Endothelial cell of umbilical vein (primary cell): ENCODE measurements at regions not wholly inside any gene's neighbourhood (a gene's known extent, or its start where the extent isn't known, plus 50 kb on each side); places are given as distances from the start of the nearest gene placed in this dataset.
"Not testable (repeated sequence)": the region's sequence is repeated elsewhere in the genome, so short reads cannot be mapped to it uniquely, and the experiment has no call there.

Experiments
- EZH2 ChIP-seq: IDR thresholded peaks from 2 replicates; pipeline ENCODE4 v1.6.1; 2012; ENCODE audit warnings: borderline replicate concordance, low read depth, mild to moderate bottlenecking, moderate library complexity, low read length, inconsistent platforms; ENCODE audit not compliant: severe bottlenecking
- FOS ChIP-seq: IDR thresholded peaks from 2 replicates; pipeline ENCODE4 v1.6.1; 2011; ENCODE audit warnings: mild to moderate bottlenecking, low read length, moderate library complexity, borderline replicate concordance; ENCODE audit not compliant: insufficient read depth
- GATA2 ChIP-seq: IDR thresholded peaks from 2 replicates; pipeline ENCODE4 v1.7.0; 2011; ENCODE audit warnings: low read depth, mild to moderate bottlenecking, moderate library complexity, mixed read lengths, low read length; ENCODE audit not compliant: insufficient read length, insufficient read depth
- MYC ChIP-seq: IDR thresholded peaks from one replicate; pipeline ENCODE4 v1.6.1; 2011; ENCODE audit warnings: mild to moderate bottlenecking, low read depth, low read length
- POLR2A ChIP-seq: IDR thresholded peaks from 2 replicates; pipeline ENCODE4 v1.6.1; 2012; ENCODE audit warnings: low read depth, mild to moderate bottlenecking, control low read depth, low read length
- POLR2AphosphoS5 ChIP-seq: IDR thresholded peaks from 2 replicates; pipeline ENCODE4 v1.6.1; 2012; ENCODE audit warnings: low read depth, mild to moderate bottlenecking, control low read depth, low read length, moderate library complexity; ENCODE audit not compliant: insufficient read depth
- TF ChIP-seq, protein P1 (sequence below), 2 donors: IDR thresholded peaks; 1 replicate in 1 of 2; 2 replicates in 1 of 2; pipeline ENCODE4 v1.5.1; 2011; ENCODE audit warnings: low read length in 2 of 2, mild to moderate bottlenecking in 2 of 2, moderate library complexity in 2 of 2, control low read depth in 1 of 2, inconsistent platforms in 1 of 2, low read depth in 1 of 2; ENCODE audit not compliant: insufficient read depth in 1 of 2; ENCODE audit errors: extremely low read depth in 1 of 2
- TF ChIP-seq, protein P2 (sequence below): IDR thresholded peaks from 2 replicates; pipeline ENCODE4 v1.6.1; 2011; ENCODE audit not compliant: insufficient read depth, insufficient read length

DNA sequence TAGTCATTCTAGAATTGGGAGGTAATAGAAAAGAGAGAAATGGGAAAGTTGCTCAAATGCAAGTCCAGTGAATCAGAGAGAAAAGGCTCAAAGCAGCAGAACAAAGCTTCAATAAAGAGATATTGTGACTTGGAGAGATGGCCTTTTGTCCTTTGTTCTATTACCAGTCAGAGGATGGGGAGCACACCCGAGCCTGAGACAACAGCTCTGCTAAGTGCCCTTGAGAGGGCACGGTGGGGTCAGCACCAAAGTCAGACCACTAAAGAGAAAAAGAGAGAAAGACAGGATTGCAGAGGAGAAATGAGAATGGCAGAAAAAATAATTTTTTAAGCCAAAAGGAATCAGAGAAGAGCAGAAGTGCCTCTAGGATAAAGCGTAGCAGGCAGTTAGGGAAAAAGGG lies 553.1 kb downstream of the TTLL7 start:
- TF ChIP-seq MYC, FOS, POLR2AphosphoS5, POLR2A, EZH2, GATA2: not testable (repeated sequence)
- TF ChIP-seq, protein P1, sequence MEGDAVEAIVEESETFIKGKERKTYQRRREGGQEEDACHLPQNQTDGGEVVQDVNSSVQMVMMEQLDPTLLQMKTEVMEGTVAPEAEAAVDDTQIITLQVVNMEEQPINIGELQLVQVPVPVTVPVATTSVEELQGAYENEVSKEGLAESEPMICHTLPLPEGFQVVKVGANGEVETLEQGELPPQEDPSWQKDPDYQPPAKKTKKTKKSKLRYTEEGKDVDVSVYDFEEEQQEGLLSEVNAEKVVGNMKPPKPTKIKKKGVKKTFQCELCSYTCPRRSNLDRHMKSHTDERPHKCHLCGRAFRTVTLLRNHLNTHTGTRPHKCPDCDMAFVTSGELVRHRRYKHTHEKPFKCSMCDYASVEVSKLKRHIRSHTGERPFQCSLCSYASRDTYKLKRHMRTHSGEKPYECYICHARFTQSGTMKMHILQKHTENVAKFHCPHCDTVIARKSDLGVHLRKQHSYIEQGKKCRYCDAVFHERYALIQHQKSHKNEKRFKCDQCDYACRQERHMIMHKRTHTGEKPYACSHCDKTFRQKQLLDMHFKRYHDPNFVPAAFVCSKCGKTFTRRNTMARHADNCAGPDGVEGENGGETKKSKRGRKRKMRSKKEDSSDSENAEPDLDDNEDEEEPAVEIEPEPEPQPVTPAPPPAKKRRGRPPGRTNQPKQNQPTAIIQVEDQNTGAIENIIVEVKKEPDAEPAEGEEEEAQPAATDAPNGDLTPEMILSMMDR (IDR thresholded peaks at IDR 0.05; ENCODE audit: extremely low read depth in 1 of 2, insufficient read depth in 1 of 2, low read depth in 1 of 2, low read length in 2 of 2): not testable (repeated sequence)
- TF ChIP-seq, protein P2, sequence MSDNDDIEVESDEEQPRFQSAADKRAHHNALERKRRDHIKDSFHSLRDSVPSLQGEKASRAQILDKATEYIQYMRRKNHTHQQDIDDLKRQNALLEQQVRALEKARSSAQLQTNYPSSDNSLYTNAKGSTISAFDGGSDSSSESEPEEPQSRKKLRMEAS: not testable (repeated sequence)
